ENCODE measurements at regions not wholly inside any gene's neighbourhood (a gene's known extent, or its start where the extent isn't known, plus 50 kb on each side); places are given as distances from the start of the nearest gene placed in this dataset.

DNA sequence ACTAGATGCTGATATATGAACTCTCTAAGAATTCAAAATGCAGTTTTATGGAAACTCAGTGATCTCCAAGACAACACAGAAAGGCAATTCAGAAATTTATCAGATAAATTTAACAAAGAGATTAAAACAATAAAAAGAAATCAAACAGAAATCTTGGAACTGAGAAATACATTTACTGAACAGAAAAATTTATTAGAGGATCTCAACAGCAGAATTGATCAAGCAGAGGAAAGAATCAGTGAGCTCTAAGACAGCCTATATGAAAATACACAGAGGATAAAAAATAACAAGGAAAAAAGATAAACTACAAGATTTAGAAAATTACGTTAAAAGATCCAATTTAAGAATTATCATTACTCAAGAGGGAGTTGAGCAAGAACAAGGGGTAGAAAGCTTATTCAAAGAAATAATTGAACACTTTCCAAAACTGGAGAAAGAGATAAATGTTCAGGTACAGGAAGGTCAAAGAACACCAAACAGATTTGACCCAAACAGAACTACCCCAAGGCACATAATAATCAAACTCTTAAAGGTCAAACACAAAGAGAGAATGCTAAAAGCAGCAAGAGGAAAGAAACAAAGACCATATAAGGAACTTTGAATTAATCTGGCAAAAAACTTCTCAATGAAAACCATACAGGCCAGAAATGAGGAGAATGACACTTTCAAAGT lies 103.1 kb downstream of the APIP start:
- no peak overlapping the region for H3K9ac ChIP-seq (ENCODE audit: insufficient read depth, low read depth, low read length)
- no peaks in the 10 kb centered on the region for H3K27me3 ChIP-seq (ENCODE audit: control insufficient read depth in 1 of 2, insufficient read depth in 2 of 2, low read length in 2 of 2)
- H4K20me1 ChIP-seq (ENCODE audit: insufficient read depth, low read length) = no peaks in the 10 kb centered on the region
- FAIRE-seq (no peak), DNase-seq (ENCODE audit: low spot score) (no peak), ATAC-seq (no peak)
- no peak overlapping the region for H2AFZ ChIP-seq (ENCODE audit: low read length)
- no peak overlapping the region for H3K4me3 ChIP-seq (replicated peaks in 1 of 3; ENCODE audit: insufficient read depth in 1 of 3, low read depth in 2 of 3, low read length in 3 of 3)
- H3K36me3 ChIP-seq (replicated peaks in 1 of 2; ENCODE audit: control insufficient read depth in 1 of 2, insufficient read depth in 2 of 2, low read length in 2 of 2) = no peaks in the 10 kb centered on the region
- ChIA-PET POLR2A (no interaction called here), CTCF (ENCODE audit: low intra/inter-chr PET ratio, low total read pairs) (no interaction called here)
- no peak overlapping the region for H3K27ac ChIP-seq (ENCODE audit: extremely low read length, insufficient read depth, low read length)
- no peaks in the 10 kb centered on the region for H3K79me2 ChIP-seq (ENCODE audit: insufficient read depth, low read length)
- BruUV-seq (replicated peaks) = no TSS peak
- H3K4me1 ChIP-seq (ENCODE audit: insufficient read depth, low read length) = peaks cover 20% of the 10 kb centered on the region
- peaks cover 16% of the 10 kb centered on the region for H3K9me3 ChIP-seq (ENCODE audit: low read length)
- no peak for TF ChIP-seq IKZF4 (CRISPR knock-in tag; IDR thresholded peaks at IDR 0.05; ENCODE audit: borderline replicate concordance, low read depth, not compliant biosample characterization)
- no peak for TF ChIP-seq PLRG1 (conservative IDR thresholded peaks at IDR 0.05)
- TF ChIP-seq ZBTB20 (CRISPR knock-in tag; IDR thresholded peaks at IDR 0.05; ENCODE audit: borderline replicate concordance, low read depth) = no peak
- TF ChIP-seq, protein P1, sequence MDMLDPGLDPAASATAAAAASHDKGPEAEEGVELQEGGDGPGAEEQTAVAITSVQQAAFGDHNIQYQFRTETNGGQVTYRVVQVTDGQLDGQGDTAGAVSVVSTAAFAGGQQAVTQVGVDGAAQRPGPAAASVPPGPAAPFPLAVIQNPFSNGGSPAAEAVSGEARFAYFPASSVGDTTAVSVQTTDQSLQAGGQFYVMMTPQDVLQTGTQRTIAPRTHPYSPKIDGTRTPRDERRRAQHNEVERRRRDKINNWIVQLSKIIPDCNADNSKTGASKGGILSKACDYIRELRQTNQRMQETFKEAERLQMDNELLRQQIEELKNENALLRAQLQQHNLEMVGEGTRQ (IDR thresholded peaks at IDR 0.05; ENCODE audit: low read depth, low read length) = no peak
- TF ChIP-seq, protein P1 (CRISPR knock-in tag; IDR thresholded peaks at IDR 0.05; ENCODE audit: borderline replicate concordance) = no peak
- in situ Hi-C loops (cut with HindIII; ENCODE audit: extremely low pct_ligation_motif_present, low pct_unique_long_range_greater_than_20kb) = no loop called here
- WGBS (ENCODE audit: low lambda C conversion rate) = 76% methylated on average over 1 of the region's 1 CpG
- H3K4me2 ChIP-seq (ENCODE audit: low read depth, low read length) = no peak overlapping the region
- intact Hi-C loops (cut with micrococcal nuclease; ENCODE audit: unreplicated experiment) = no loop called here

DNA sequence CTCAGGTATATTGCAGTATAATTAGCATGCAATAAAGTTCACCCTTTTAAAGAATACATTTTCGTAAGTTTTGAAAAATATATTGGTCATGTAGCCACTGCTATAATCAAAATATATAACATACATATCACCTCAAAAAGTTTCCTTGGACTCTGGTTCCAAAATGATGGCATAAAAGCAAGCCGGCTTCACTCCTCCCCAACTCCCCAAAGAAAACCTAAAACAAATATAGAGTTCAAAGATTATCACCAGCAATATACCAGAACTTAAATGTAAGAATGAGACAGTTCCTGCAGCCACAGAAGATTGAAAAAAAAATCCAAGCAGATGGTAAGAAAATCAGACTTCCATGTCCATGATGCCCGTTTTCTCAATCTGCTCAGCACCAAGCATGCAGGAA lies 104.3 kb downstream of the APIP start:
- no peaks in the 10 kb centered on the region for H4K20me1 ChIP-seq (ENCODE audit: insufficient read depth, low read length)
- H3K4me3 ChIP-seq (replicated peaks in 1 of 3; ENCODE audit: insufficient read depth in 1 of 3, low read depth in 2 of 3, low read length in 3 of 3) = no peak overlapping the region
- in situ Hi-C loops (cut with HindIII; ENCODE audit: extremely low pct_ligation_motif_present, low pct_unique_long_range_greater_than_20kb) (no loop called here), intact Hi-C loops (cut with micrococcal nuclease; ENCODE audit: unreplicated experiment) (no loop called here)
- FAIRE-seq (no peak), DNase-seq (ENCODE audit: low spot score) (no peak), ATAC-seq (no peak)
- H3K4me2 ChIP-seq (ENCODE audit: low read depth, low read length) = no peak overlapping the region
- H3K27ac ChIP-seq (ENCODE audit: extremely low read length, insufficient read depth, low read length) = no peak overlapping the region
- H3K9me3 ChIP-seq (ENCODE audit: low read length) = peaks cover 16% of the 10 kb centered on the region
- H3K9ac ChIP-seq (ENCODE audit: insufficient read depth, low read depth, low read length) = no peak overlapping the region
- CTCF ChIA-PET (ENCODE audit: low intra/inter-chr PET ratio, low total read pairs) = no interaction called here
- TF ChIP-seq ZFP82 (CRISPR knock-in tag; IDR thresholded peaks at IDR 0.05; ENCODE audit: borderline replicate concordance) = no peak
- TF ChIP-seq TBL1XR1 (IDR thresholded peaks at IDR 0.05; ENCODE audit: borderline replicate concordance, low read length, partially characterized antibody) = no peak
- TF ChIP-seq, protein P2, sequence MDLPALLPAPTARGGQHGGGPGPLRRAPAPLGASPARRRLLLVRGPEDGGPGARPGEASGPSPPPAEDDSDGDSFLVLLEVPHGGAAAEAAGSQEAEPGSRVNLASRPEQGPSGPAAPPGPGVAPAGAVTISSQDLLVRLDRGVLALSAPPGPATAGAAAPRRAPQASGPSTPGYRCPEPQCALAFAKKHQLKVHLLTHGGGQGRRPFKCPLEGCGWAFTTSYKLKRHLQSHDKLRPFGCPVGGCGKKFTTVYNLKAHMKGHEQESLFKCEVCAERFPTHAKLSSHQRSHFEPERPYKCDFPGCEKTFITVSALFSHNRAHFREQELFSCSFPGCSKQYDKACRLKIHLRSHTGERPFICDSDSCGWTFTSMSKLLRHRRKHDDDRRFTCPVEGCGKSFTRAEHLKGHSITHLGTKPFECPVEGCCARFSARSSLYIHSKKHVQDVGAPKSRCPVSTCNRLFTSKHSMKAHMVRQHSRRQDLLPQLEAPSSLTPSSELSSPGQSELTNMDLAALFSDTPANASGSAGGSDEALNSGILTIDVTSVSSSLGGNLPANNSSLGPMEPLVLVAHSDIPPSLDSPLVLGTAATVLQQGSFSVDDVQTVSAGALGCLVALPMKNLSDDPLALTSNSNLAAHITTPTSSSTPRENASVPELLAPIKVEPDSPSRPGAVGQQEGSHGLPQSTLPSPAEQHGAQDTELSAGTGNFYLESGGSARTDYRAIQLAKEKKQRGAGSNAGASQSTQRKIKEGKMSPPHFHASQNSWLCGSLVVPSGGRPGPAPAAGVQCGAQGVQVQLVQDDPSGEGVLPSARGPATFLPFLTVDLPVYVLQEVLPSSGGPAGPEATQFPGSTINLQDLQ (CRISPR knock-in tag; IDR thresholded peaks at IDR 0.05) = no peak
- no peak for TF ChIP-seq ZZZ3 (CRISPR knock-in tag; IDR thresholded peaks at IDR 0.05; ENCODE audit: borderline replicate concordance)
- no peak for TF ChIP-seq ZNF879 (CRISPR knock-in tag; IDR thresholded peaks at IDR 0.05)
- H3K27me3 ChIP-seq (ENCODE audit: control insufficient read depth in 1 of 2, insufficient read depth in 2 of 2, low read length in 2 of 2) = no peaks in the 10 kb centered on the region
- peaks cover 16% of the 10 kb centered on the region for H3K4me1 ChIP-seq (ENCODE audit: insufficient read depth, low read length)
- H3K36me3 ChIP-seq (replicated peaks in 1 of 2; ENCODE audit: control insufficient read depth in 1 of 2, insufficient read depth in 2 of 2, low read length in 2 of 2) = no peaks in the 10 kb centered on the region
- H3K79me2 ChIP-seq (ENCODE audit: insufficient read depth, low read length) = no peaks in the 10 kb centered on the region
- no TSS peak for BruUV-seq (replicated peaks)
- WGBS (ENCODE audit: low lambda C conversion rate) = 84% methylated on average over 3 of the region's 3 CpGs
- POLR2A ChIA-PET = no interaction called here
- H2AFZ ChIP-seq (ENCODE audit: low read length) = no peak overlapping the region
